AG04450 (cell line): ENCODE measurements at regions not wholly inside any gene's neighbourhood (a gene's known extent, or its start where the extent isn't known, plus 50 kb on each side); places are given as distances from the start of the nearest gene placed in this dataset.
"Not testable (repeated sequence)": the region's sequence is repeated elsewhere in the genome, so short reads cannot be mapped to it uniquely, and the experiment has no call there.

Experiments
- CTCF ChIA-PET: fragments of 300-600, 350-600 bp; formaldehyde crosslinking; extraction: SDS; loops from one replicate; lab custom pipeline; 2022; ENCODE audit warnings: antibody characterized with exemption, inconsistent platforms; lab: Charles Lee
- POLR2A ChIA-PET: fragments of 350-600 bp; formaldehyde crosslinking; extraction: SDS; loops from one replicate; lab custom pipeline; 2021; ENCODE audit warnings: antibody characterized with exemption, inconsistent platforms; lab: Yijun Ruan, JAX
- DNase-seq: peaks from one replicate; pipeline ENCODE4 v3.0.0-alpha.2; 2011; ENCODE audit warnings: low read depth, low spot score
- H3K27ac ChIP-seq: one replicate; pipeline ENCODE4 v1.5.1; 2012; ENCODE audit warnings: low read depth, low read length, control low read depth
- H3K27me3 ChIP-seq: one replicate; pipeline ENCODE4 v1.6.0; 2012; ENCODE audit warnings: low read length; ENCODE audit not compliant: control insufficient read depth, insufficient read depth
- H3K4me3 ChIP-seq: 2 replicates; pipeline ENCODE4 v1.5.1; 2011; ENCODE audit warnings: mild to moderate bottlenecking, low read depth, low read length, control low read depth
- H3K9me3 ChIP-seq: 2 replicates; pipeline ENCODE4 v1.5.1; 2012; ENCODE audit warnings: low read length; ENCODE audit not compliant: control insufficient read depth, insufficient read depth
- TF ChIP-seq, protein P1 (sequence below): IDR thresholded peaks from 2 replicates; pipeline ENCODE4 v1.5.1; 2011; ENCODE audit warnings: low read depth, low read length, control low read depth, inconsistent platforms

DNA sequence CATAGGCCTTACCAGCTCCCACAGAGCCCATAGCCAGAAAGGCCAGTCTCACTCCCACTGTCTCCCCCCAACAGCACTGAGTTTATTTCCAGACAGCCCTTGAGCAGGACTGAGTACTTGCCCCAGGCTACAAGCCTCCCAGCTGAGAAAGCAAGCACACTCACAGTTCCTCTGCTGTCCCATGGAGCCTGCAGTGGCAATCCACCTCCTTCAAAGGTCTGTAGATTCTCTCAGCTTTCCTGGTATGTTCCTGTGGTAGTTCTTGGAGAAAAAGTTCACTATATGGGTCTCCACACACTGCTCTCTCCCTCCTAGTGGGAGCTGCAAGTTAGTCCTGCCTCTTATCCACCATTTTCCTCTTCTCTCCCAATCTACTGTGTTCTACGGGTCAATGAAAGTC lies 728.7 kb downstream of the DIAPH3 start:
- TF ChIP-seq, protein P1, sequence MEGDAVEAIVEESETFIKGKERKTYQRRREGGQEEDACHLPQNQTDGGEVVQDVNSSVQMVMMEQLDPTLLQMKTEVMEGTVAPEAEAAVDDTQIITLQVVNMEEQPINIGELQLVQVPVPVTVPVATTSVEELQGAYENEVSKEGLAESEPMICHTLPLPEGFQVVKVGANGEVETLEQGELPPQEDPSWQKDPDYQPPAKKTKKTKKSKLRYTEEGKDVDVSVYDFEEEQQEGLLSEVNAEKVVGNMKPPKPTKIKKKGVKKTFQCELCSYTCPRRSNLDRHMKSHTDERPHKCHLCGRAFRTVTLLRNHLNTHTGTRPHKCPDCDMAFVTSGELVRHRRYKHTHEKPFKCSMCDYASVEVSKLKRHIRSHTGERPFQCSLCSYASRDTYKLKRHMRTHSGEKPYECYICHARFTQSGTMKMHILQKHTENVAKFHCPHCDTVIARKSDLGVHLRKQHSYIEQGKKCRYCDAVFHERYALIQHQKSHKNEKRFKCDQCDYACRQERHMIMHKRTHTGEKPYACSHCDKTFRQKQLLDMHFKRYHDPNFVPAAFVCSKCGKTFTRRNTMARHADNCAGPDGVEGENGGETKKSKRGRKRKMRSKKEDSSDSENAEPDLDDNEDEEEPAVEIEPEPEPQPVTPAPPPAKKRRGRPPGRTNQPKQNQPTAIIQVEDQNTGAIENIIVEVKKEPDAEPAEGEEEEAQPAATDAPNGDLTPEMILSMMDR = no peak
- no peak overlapping the region for H3K4me3 ChIP-seq
- peaks cover 5% of the 10 kb centered on the region; the same call in 1 of the 2 replicates for H3K9me3 ChIP-seq
- H3K27me3 ChIP-seq = no peaks in the 10 kb centered on the region
- POLR2A ChIA-PET = no interaction called here
- CTCF ChIA-PET = no interaction called here
- no peak overlapping the region for H3K27ac ChIP-seq
- DNase-seq = no peak

- ChIA-PET POLR2A (no interaction called here), CTCF (interaction anchor here (3.2 kb wide), 1 partner anchor 46 kb away, joined by 10 read pairs; no protein-coding TSS in a partner anchor)
- Histone ChIP-seq H3K9me3 (peaks cover 7% of the 10 kb centered on the region; the same call in 1 of the 2 replicates), H3K27me3 (no peaks in the 10 kb centered on the region), H3K27ac (no peak overlapping the region), H3K4me3 (no peak overlapping the region)
- no peak for DNase-seq
- TF ChIP-seq, protein P1 = no peak
These were observed 726.0 kb downstream of the DIAPH3 start for GRCh38 chr13:59437544-59438301.

DNA sequence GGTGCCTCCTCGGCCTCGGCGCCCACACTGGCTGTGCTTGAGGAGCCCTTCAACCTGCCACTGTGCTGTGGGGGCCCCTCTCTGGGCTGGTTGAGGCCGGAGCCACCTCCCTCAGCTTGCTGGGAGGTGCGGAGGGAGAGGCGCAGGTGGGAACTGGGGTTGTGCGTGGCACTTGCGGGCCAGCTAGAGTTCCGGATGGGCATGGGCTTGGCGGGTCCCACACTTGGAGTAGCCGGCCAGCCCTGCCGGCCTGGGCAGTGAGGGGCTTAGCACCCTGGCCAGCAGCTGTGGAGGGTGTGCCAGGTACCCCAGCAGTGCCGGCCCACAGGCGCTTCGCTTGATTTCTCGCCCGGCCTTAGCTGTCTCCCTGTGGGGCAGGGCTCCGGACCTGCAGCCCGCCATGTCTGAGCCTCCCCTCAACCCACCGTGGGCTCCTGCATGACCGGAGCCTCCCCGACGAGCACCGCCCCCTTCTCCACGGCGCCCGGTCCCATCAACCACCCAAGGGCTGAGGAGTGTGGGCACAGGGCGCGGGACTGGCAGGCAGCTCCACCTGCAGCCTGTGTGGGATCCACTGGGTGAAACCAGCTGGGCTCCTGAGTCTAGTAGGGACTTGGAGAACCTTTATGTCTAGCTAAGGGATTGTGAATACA lies 723.8 kb downstream of the DIAPH3 start:
- TF ChIP-seq, protein P1 = no peak
- Histone ChIP-seq H3K27ac (no peak overlapping the region), H3K4me3 (no peak overlapping the region), H3K27me3 (no peaks in the 10 kb centered on the region), H3K9me3 (peaks cover 7% of the 10 kb centered on the region; the same call in 1 of the 2 replicates)
- no peak for DNase-seq
- CTCF ChIA-PET = interaction anchor here (1.1 to 3.2 kb wide), 2 partner anchors 48 kb away, joined by 3 to 10 read pairs; no protein-coding TSS in a partner anchor
- POLR2A ChIA-PET = no interaction called here

- CTCF ChIA-PET = interaction anchor here (1.1 kb wide), 1 partner anchor 50 kb away, joined by 3 read pairs; no protein-coding TSS in a partner anchor
- H3K27ac ChIP-seq, DNase-seq, H3K27me3 ChIP-seq, H3K9me3 ChIP-seq, H3K4me3 ChIP-seq: not testable (repeated sequence)
- POLR2A ChIA-PET = interaction anchor here (0.9 kb wide), 1 partner anchor 18 kb away, joined by 3 read pairs; no protein-coding TSS in a partner anchor
These were observed 722.7 kb downstream of the DIAPH3 start for GRCh38 chr13:59441068-59441467.

GRCh38 chr13:59441596-59442280 lies 722.0 kb downstream of the DIAPH3 start:
- no peak for DNase-seq
- Histone ChIP-seq H3K27me3 (no peaks in the 10 kb centered on the region), H3K4me3 (no peak overlapping the region), H3K9me3 (peaks cover 7% of the 10 kb centered on the region; the same call in 1 of the 2 replicates), H3K27ac (no peak overlapping the region)
- CTCF ChIA-PET = no interaction called here
- TF ChIP-seq, protein P1 = no peak
- POLR2A ChIA-PET = no interaction called here
